ENCODE measurements at regions not wholly inside any gene's neighbourhood (a gene's known extent, or its start where the extent isn't known, plus 50 kb on each side); places are given as distances from the start of the nearest gene placed in this dataset.
"Not testable (repeated sequence)": the region's sequence is repeated elsewhere in the genome, so short reads cannot be mapped to it uniquely, and the experiment has no call there.

- in situ Hi-C loops (cut with MboI; ENCODE audit: low sequenced_read_pairs) = no loop called here
These were observed 1059.3 kb downstream of the TMEM121 start for GRCh38 chr14:106585692-106586091.

GRCh38 chr14:106586098-106586704, 1059.8 kb downstream of the TMEM121 start:
- in situ Hi-C loops (cut with MboI; ENCODE audit: low sequenced_read_pairs) = no loop called here

- in situ Hi-C loops (cut with MboI; ENCODE audit: low sequenced_read_pairs) = not testable (repeated sequence)
These were observed 1065.2 kb downstream of the TMEM121 start for GRCh38 chr14:106591539-106591938.

GRCh38 chr14:106592115-106592852, 1065.9 kb downstream of the TMEM121 start:
- in situ Hi-C loops (cut with MboI; ENCODE audit: low sequenced_read_pairs) = not testable (repeated sequence)

- in situ Hi-C loops (cut with MboI; ENCODE audit: low sequenced_read_pairs) = no loop called here
These were observed 1072.8 kb downstream of the TMEM121 start for GRCh38 chr14:106599209-106599608.

- in situ Hi-C loops (cut with MboI; ENCODE audit: low sequenced_read_pairs) = no loop called here
These were observed 1079.4 kb downstream of the TMEM121 start for GRCh38 chr14:106605548-106606448.

- in situ Hi-C loops (cut with MboI; ENCODE audit: low sequenced_read_pairs) = no loop called here
These were observed 1080.6 kb downstream of the TMEM121 start for GRCh38 chr14:106606936-106607335.

GRCh38 chr14:106610691-106611090, 1084.3 kb downstream of the TMEM121 start:
- in situ Hi-C loops (cut with MboI; ENCODE audit: low sequenced_read_pairs) = no loop called here

GRCh38 chr14:106613256-106613655, 1086.9 kb downstream of the TMEM121 start:
- in situ Hi-C loops (cut with MboI; ENCODE audit: low sequenced_read_pairs) = no loop called here

GRCh38 chr14:106618471-106618951, 1092.1 kb downstream of the TMEM121 start:
- in situ Hi-C loops (cut with MboI; ENCODE audit: low sequenced_read_pairs) = not testable (repeated sequence)

GRCh38 chr14:106619606-106620005, 1093.2 kb downstream of the TMEM121 start:
- in situ Hi-C loops (cut with MboI; ENCODE audit: low sequenced_read_pairs) = no loop called here

GRCh38 chr14:106620368-106620767, 1094.0 kb downstream of the TMEM121 start:
- in situ Hi-C loops (cut with MboI; ENCODE audit: low sequenced_read_pairs) = no loop called here

GRCh38 chr14:106622200-106622745, 1095.9 kb downstream of the TMEM121 start:
- in situ Hi-C loops (cut with MboI; ENCODE audit: low sequenced_read_pairs) = no loop called here

- in situ Hi-C loops (cut with MboI; ENCODE audit: low sequenced_read_pairs) = no loop called here
These were observed 1098.8 kb downstream of the TMEM121 start for GRCh38 chr14:106625186-106625585.

GRCh38 chr14:106626469-106626868, 1100.1 kb downstream of the TMEM121 start:
- in situ Hi-C loops (cut with MboI; ENCODE audit: low sequenced_read_pairs) = not testable (repeated sequence)

- in situ Hi-C loops (cut with MboI; ENCODE audit: low sequenced_read_pairs) = not testable (repeated sequence)
These were observed 1100.7 kb downstream of the TMEM121 start for GRCh38 chr14:106626942-106627588.

- in situ Hi-C loops (cut with MboI; ENCODE audit: low sequenced_read_pairs) = no loop called here
These were observed 1105.5 kb downstream of the TMEM121 start for GRCh38 chr14:106631879-106632278.

- in situ Hi-C loops (cut with MboI; ENCODE audit: low sequenced_read_pairs) = no loop called here
These were observed 1107.3 kb downstream of the TMEM121 start for GRCh38 chr14:106633721-106634120.

- in situ Hi-C loops (cut with MboI; ENCODE audit: low sequenced_read_pairs) = no loop called here
These were observed 1109.2 kb downstream of the TMEM121 start for GRCh38 chr14:106635569-106635968.

- in situ Hi-C loops (cut with MboI; ENCODE audit: low sequenced_read_pairs) = not testable (repeated sequence)
These were observed 1112.5 kb downstream of the TMEM121 start for GRCh38 chr14:106638786-106639452.

Measured in HL-60/S4 (cell line).